HCT116 (cell line): ENCODE measurements at regions not wholly inside any gene's neighbourhood (a gene's known extent, or its start where the extent isn't known, plus 50 kb on each side); places are given as distances from the start of the nearest gene placed in this dataset.

Source experiments
- ATAC-seq: fragments of 200-7000 bp; cut with Tn5 transposase; 2 replicates; pipeline ENCODE4 v1.9.1; 2020; ENCODE audit warnings: mild to moderate bottlenecking, moderate library complexity
- BruUV-seq: library from RNA; stranded (reverse); fragments of 400-500 nt; replicated peaks from 2 replicates; lab custom pipeline; 2021; lab: Mats Ljungman, UMichigan
- CTCF ChIA-PET: fragments of 300-600 bp; sonication (Branson Sonifier 250); formaldehyde crosslinking; loops from one replicate; lab custom pipeline; 2021; ENCODE audit warnings: antibody characterized with exemption; lab: Charles Lee
- POLR2A ChIA-PET: fragments of 300-600, 350-600 bp; sonication (Branson Sonifier 250); formaldehyde crosslinking; loops from one replicate; lab custom pipeline; 2021; ENCODE audit warnings: antibody characterized with exemption; lab: Charles Lee
- RAD21 ChIA-PET, 2 experiments: fragments of 300-600 bp; sonication (Branson Sonifier 250); formaldehyde crosslinking; loops; one replicate each; lab custom pipeline; 2023; ENCODE audit warnings: low total read pairs in 2 of 2; ENCODE audit not compliant: uncharacterized antibody in 2 of 2, unreplicated experiment in 2 of 2, low non-redundant PET in 1 of 2; lab: Charles Lee
- DNase-seq: peaks from one replicate; pipeline ENCODE4 v3.0.0-alpha.2; 2010; ENCODE audit warnings: low read depth, low spot score
- H2AFZ ChIP-seq: fragments of 200-600 bp; shearing (Covaris generic), sonication (generic); 2 replicates; pipeline ENCODE4 v1.6.1; 2017; ENCODE audit warnings: low read depth, mixed run types, mixed read lengths, antibody characterized with exemption, low read length; ENCODE audit not compliant: poor library complexity, severe bottlenecking
- H3K27ac ChIP-seq: 2 replicates; pipeline ENCODE4 v1.5.1; 2012; ENCODE audit warnings: low read depth, low read length
- H3K27me3 ChIP-seq: fragments of 200-600 bp; sonication (generic); 2 replicates; pipeline ENCODE4 v1.6.1; 2016; ENCODE audit warnings: mixed run types, low read length, mixed read lengths; ENCODE audit not compliant: insufficient read depth
- H3K36me3 ChIP-seq, 2 experiments: fragments of 200-500 bp in 1 of 2; fragments of 200-600 bp in 1 of 2; sonication (Bioruptor generic) in 1 of 2; sonication (generic) in 1 of 2; 2 replicates each; pipeline versions ENCODE4 v1.5.1 to v1.6.1; 2014 to 2016; ENCODE audit warnings: low read length in 2 of 2, inconsistent platforms in 1 of 2, mixed read lengths in 1 of 2, mixed run types in 1 of 2; ENCODE audit not compliant: insufficient read depth in 2 of 2, control insufficient read depth in 1 of 2
- H3K4me1 ChIP-seq, 2 experiments: fragments of 200-600 bp in 1 of 2; sonication (generic) in 1 of 2; 2 replicates each; pipeline versions ENCODE4 v1.5.1 to v1.6.1; 2012 to 2017; ENCODE audit warnings: low read length in 2 of 2, inconsistent platforms in 1 of 2, mild to moderate bottlenecking in 1 of 2, mixed read lengths in 1 of 2, mixed run types in 1 of 2, moderate library complexity in 1 of 2; ENCODE audit not compliant: insufficient read depth in 2 of 2, control insufficient read depth in 1 of 2
- H3K4me2 ChIP-seq: fragments of 200-600 bp; sonication (generic); 2 replicates; pipeline ENCODE4 v1.6.1; 2017; ENCODE audit warnings: mixed run types, low read length, mixed read lengths
- H3K4me3 ChIP-seq, 2 experiments: fragments of 200-600 bp in 1 of 2; sonication (generic) in 1 of 2; replicated peaks in 1 of 2; 2 replicates each; pipeline ENCODE4 v1.5.1; 2011 to 2016; ENCODE audit warnings: low read length in 2 of 2, control low read depth in 1 of 2, low read depth in 1 of 2, mild to moderate bottlenecking in 1 of 2, mixed read lengths in 1 of 2, mixed run types in 1 of 2
- H3K79me2 ChIP-seq: fragments of 200-600 bp; sonication (generic); 2 replicates; pipeline ENCODE4 v1.6.1; 2017; ENCODE audit warnings: mild to moderate bottlenecking, mixed run types, low read length, moderate library complexity, mixed read lengths; ENCODE audit not compliant: insufficient read depth
- H3K9ac ChIP-seq: fragments of 200-600 bp; sonication (generic); 2 replicates; pipeline ENCODE4 v1.6.1; 2016; ENCODE audit warnings: low read length, mixed read lengths
- H3K9me2 ChIP-seq: fragments of 200-600 bp; sonication (generic), shearing (Covaris generic); 2 replicates; pipeline ENCODE4 v1.6.1; 2017; ENCODE audit warnings: mixed run types, mild to moderate bottlenecking, moderate library complexity; ENCODE audit not compliant: insufficient read depth
- H3K9me3 ChIP-seq, 2 experiments: fragments of 200-500 bp in 1 of 2; fragments of 200-600 bp in 1 of 2; sonication (Bioruptor generic) in 1 of 2; sonication (generic) in 1 of 2; 2 replicates each; pipeline ENCODE4 v1.6.1; 2014 to 2017; ENCODE audit warnings: low read length in 2 of 2, mixed read lengths in 2 of 2, inconsistent platforms in 1 of 2, low read depth in 1 of 2, mild to moderate bottlenecking in 1 of 2, mixed run types in 1 of 2, moderate library complexity in 1 of 2; ENCODE audit not compliant: control insufficient read depth in 1 of 2, insufficient read depth in 1 of 2
- H4K20me1 ChIP-seq: fragments of 200-600 bp; sonication (generic), shearing (Covaris generic); 2 replicates; pipeline ENCODE4 v1.6.1; 2017; ENCODE audit warnings: mixed run types, mild to moderate bottlenecking, moderate library complexity; ENCODE audit not compliant: insufficient read depth
- ATF3 ChIP-seq: IDR thresholded peaks from 2 replicates; pipeline ENCODE4 v1.6.1; 2012
- ELF1 ChIP-seq: IDR thresholded peaks from 2 replicates; pipeline ENCODE4 v1.6.1; 2012; ENCODE audit warnings: low read depth, borderline replicate concordance
- EZH2 ChIP-seq: fragments of 200-600 bp; sonication (generic); IDR thresholded peaks from 2 replicates; pipeline ENCODE4 v1.6.1; 2017; ENCODE audit warnings: antibody characterized with exemption, mixed run types
- EZH2phosphoT487 ChIP-seq: fragments of 200-600 bp; IDR thresholded peaks from 2 replicates; pipeline ENCODE4 v1.6.1; 2018; ENCODE audit warnings: antibody characterized with exemption, borderline replicate concordance
- JUND ChIP-seq: IDR thresholded peaks from 2 replicates; pipeline ENCODE4 v1.6.1; 2012
- POLR2A ChIP-seq: IDR thresholded peaks from 2 replicates; pipeline ENCODE4 v1.7.0; 2011; ENCODE audit warnings: borderline replicate concordance; ENCODE audit not compliant: insufficient read depth, insufficient read length; ENCODE audit errors: extremely low read depth
- REST ChIP-seq: IDR thresholded peaks from 2 replicates; pipeline ENCODE4 v1.6.1; 2012; ENCODE audit warnings: low read depth
- SIN3A ChIP-seq: IDR thresholded peaks from 2 replicates; pipeline ENCODE4 v1.6.1; 2012; ENCODE audit warnings: low read depth
- SRF ChIP-seq: IDR thresholded peaks from 2 replicates; pipeline ENCODE4 v1.6.1; 2012; ENCODE audit warnings: low read depth
- TCF7L2 ChIP-seq: IDR thresholded peaks from 2 replicates; pipeline ENCODE4 v1.7.0; 2011; ENCODE audit warnings: borderline replicate concordance, inconsistent platforms; ENCODE audit not compliant: insufficient read depth, insufficient read length; ENCODE audit errors: extremely low read depth
- YY1 ChIP-seq: IDR thresholded peaks from 2 replicates; pipeline ENCODE4 v1.6.1; 2011; ENCODE audit warnings: low read length, low read depth, moderate library complexity, mild to moderate bottlenecking; ENCODE audit not compliant: insufficient replicate concordance; ENCODE audit errors: extremely low read depth
- intact Hi-C: fragments of 100-400 bp; cut with micrococcal nuclease; formaldehyde crosslinking; loops from 2 replicates; pipeline ENCODE4 v1.10.0; 2022

DNA sequence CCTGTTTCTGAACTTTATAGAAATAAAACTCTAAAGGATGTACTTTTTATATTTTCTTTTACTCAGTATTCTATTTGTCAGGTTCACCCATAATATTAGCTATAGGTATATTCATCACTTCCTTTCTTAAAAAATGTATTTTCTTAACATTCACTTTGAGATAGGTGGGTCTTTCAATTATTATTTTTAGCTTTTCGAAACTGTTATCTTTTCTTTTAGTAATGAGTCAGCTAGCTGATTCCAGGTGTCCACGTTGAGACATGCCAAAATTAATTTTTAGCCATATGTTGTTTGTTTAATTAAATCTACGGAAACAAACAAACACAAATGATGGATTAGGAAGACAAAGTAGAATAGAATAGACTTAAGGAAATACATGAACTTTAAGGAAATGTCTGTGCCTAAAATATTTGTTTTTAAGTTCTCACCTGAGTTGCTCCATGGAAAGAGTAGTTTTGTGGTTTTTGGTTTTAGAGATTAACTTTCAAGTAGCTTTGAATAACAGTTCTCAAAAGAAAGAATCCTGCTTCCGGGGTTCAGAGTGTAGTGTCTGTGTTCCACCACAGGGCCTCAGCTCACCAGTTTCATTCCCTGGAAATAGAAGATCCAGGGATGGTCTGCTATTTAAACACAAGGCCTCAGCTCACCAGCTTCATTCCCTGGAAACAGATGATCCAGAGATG lies 435.0 kb downstream of the HAO1 start:
- Histone ChIP-seq H3K27ac (no peak overlapping the region), H3K36me3 (no peaks in the 10 kb centered on the region), H3K4me2 (no peak overlapping the region), H3K9ac (no peak overlapping the region), H3K79me2 (no peaks in the 10 kb centered on the region), H3K27me3 (no peaks in the 10 kb centered on the region), H3K4me3 (no peak overlapping the region), H2AFZ (no peak overlapping the region), H4K20me1 (no peaks in the 10 kb centered on the region), H3K4me1 (no peaks in the 10 kb centered on the region), H3K9me3 (peaks cover 0 to 11% of the 10 kb centered on the region in 2 experiments; a peak in 1 of 4 replicates), H3K9me2 (no peaks in the 10 kb centered on the region)
- no TSS peak for BruUV-seq
- intact Hi-C loops, result no loop called here
- POLR2A ChIA-PET, result no interaction called here
- TF ChIP-seq ATF3, result no peak
- TF ChIP-seq POLR2A, result no peak
- TF ChIP-seq TCF7L2, result no peak
- no peak for TF ChIP-seq YY1
- no peak for TF ChIP-seq EZH2phosphoT487
- no peak for DNase-seq
- RAD21 ChIA-PET, result no interaction called here
- no peak for ATAC-seq
- CTCF ChIA-PET, result no interaction called here

- Histone ChIP-seq H3K4me3 (no peak overlapping the region), H3K9ac (no peak overlapping the region), H3K4me2 (no peak overlapping the region), H3K4me1 (no peaks in the 10 kb centered on the region), H4K20me1 (no peaks in the 10 kb centered on the region), H3K27ac (no peak overlapping the region), H3K36me3 (no peaks in the 10 kb centered on the region), H3K79me2 (no peaks in the 10 kb centered on the region), H2AFZ (no peak overlapping the region), H3K27me3 (no peaks in the 10 kb centered on the region), H3K9me2 (no peaks in the 10 kb centered on the region), H3K9me3 (peaks cover 0 to 10% of the 10 kb centered on the region in 2 experiments; a peak in 1 of 4 replicates)
- no TSS peak for BruUV-seq
- no peak for DNase-seq
- intact Hi-C loops, result no loop called here
- no peak for ATAC-seq
- CTCF ChIA-PET, result no interaction called here
- no peak for TF ChIP-seq ELF1
- TF ChIP-seq SIN3A, result no peak
- no peak for TF ChIP-seq JUND
- no peak for TF ChIP-seq SRF
- no peak for TF ChIP-seq REST
- TF ChIP-seq EZH2, result no peak
- TF ChIP-seq EZH2phosphoT487, result no peak
- no peak for TF ChIP-seq YY1
- POLR2A ChIA-PET, result no interaction called here
- RAD21 ChIA-PET, result no interaction called here
Measured at GRCh38 chr20:7505835-7506221, 434.4 kb downstream of the HAO1 start.
